Stomach (tissue), 8 donors: ENCODE measurements at regions not wholly inside any gene's neighbourhood (a gene's known extent, or its start where the extent isn't known, plus 50 kb on each side); places are given as distances from the start of the nearest gene placed in this dataset.
A peak's percentile ranks its signal among the peaks of the same experiment; 100 is the strongest.

Experiments used
- DNase-seq, 2 donors: peaks; one replicate each; pipeline versions ENCODE4 v3.0.0 to v3.0.0-alpha.2; 2013 to 2019
- H3K27ac ChIP-seq, 5 donors: fragments of 200-600 bp in 4 of 5; sonication (generic) in 4 of 5; one replicate each; pipeline ENCODE4 v1.5.1; 2013 to 2019; ENCODE audit warnings: mild to moderate bottlenecking in 1 of 5, moderate library complexity in 1 of 5
- H3K27me3 ChIP-seq, 3 donors: fragments of 200-600 bp; sonication (generic); one replicate each; pipeline ENCODE4 v1.5.1; 2017 to 2019; ENCODE audit warnings: mixed run types in 1 of 3
- H3K36me3 ChIP-seq, 4 donors: fragments of 200-600 bp; sonication (generic); 1 replicate in 3 of 4; 2 replicates in 1 of 4; pipeline ENCODE4 v1.5.1; 2016 to 2019
- H3K4me1 ChIP-seq, 4 donors: fragments of 200-600 bp; sonication (generic); one replicate each; pipeline ENCODE4 v1.5.1; 2016 to 2019
- H3K4me3 ChIP-seq, 4 donors: fragments of 200-600 bp; sonication (generic) in 3 of 4; one replicate each; pipeline ENCODE4 v1.5.1; 2016 to 2019; ENCODE audit warnings: mild to moderate bottlenecking in 1 of 4
- H3K9me3 ChIP-seq, 4 donors: fragments of 200-600 bp; sonication (generic); one replicate each; pipeline ENCODE4 v1.5.1; 2016 to 2019
- CTCF ChIP-seq, 7 experiments: fragments of 450-650 bp in 4 of 7; fragments of 200-600 bp in 3 of 7; sonication (generic) in 3 of 7; IDR thresholded peaks; one replicate each; pipeline ENCODE4 v1.5.1; 2016 to 2019; ENCODE audit warnings: antibody characterized with exemption in 7 of 7, control low read depth in 2 of 7, mild to moderate bottlenecking in 1 of 7
- EP300 ChIP-seq: sonication (generic); formaldehyde crosslinking; IDR thresholded peaks from one replicate; pipeline ENCODE4 v1.6.1; 2017; ENCODE audit warnings: antibody characterized with exemption
- POLR2A ChIP-seq, 4 donors: fragments of 450-650 bp; IDR thresholded peaks; one replicate each; pipeline ENCODE4 v1.6.1; 2016; ENCODE audit warnings: antibody characterized with exemption in 4 of 4, control low read depth in 2 of 4, mild to moderate bottlenecking in 1 of 4, moderate library complexity in 1 of 4
- POLR2AphosphoS5 ChIP-seq, 3 donors: sonication (generic); formaldehyde crosslinking; IDR thresholded peaks; one replicate each; pipeline ENCODE4 v1.6.1; 2016; ENCODE audit warnings: antibody characterized with exemption in 3 of 3
- WGBS, 5 donors: extraction: QIAGEN DNeasy Blood & Tissue Kit in 3 of 5; methylation state at CpG; one replicate each; pipeline versions ENCODE4 v1.1.5 to v1.1.7; 2013 to 2018; 5-methylcytosine and 5-hydroxymethylcytosine counted together
- intact Hi-C: fragments of 100-400 bp; cut with DNase I; formaldehyde crosslinking; loops from one replicate; pipeline ENCODE4 v1.15.1; 2023; ENCODE audit warnings: low total_unique reads
- donor health status: healthy with polysubstance abuse.
- donor health status: Bipolar disorder and iron deficiency.
- donor health status: healthy.

- H3K9me3 ChIP-seq, result no peaks in the 10 kb centered on the region
- 55 to 75% (median 66%) methylated on average over 2 of the region's 2 CpGs for WGBS, 5 donors
- no peaks in the 10 kb centered on the region for H3K27me3 ChIP-seq
- peaks cover 0 to 23% (median 10%) of the 10 kb centered on the region in 4 donors for H3K4me1 ChIP-seq
- TF ChIP-seq CTCF (IDR thresholded peaks at IDR 0.05), result no peak
- TF ChIP-seq EP300, result no peak
- no peak for TF ChIP-seq POLR2AphosphoS5 (IDR thresholded peaks at IDR 0.05)
- TF ChIP-seq POLR2A (IDR thresholded peaks at IDR 0.05), result no peak
- no peak for DNase-seq
- no peaks in the 10 kb centered on the region for H3K36me3 ChIP-seq
- no peak overlapping the region for H3K27ac ChIP-seq
- intact Hi-C loops, result no loop called here
- no peak overlapping the region for H3K4me3 ChIP-seq
Measured at GRCh38 chr9:72462340-72462739, 59.1 kb upstream of the TMC1 start.

- WGBS, 5 donors, result 43 to 63% (median 55%) methylated on average over 7 of the region's 7 CpGs
- no peak for TF ChIP-seq POLR2A (IDR thresholded peaks at IDR 0.05)
- no peak for TF ChIP-seq POLR2AphosphoS5 (IDR thresholded peaks at IDR 0.05)
- TF ChIP-seq CTCF (IDR thresholded peaks at IDR 0.05), result no peak
- TF ChIP-seq EP300, result no peak
Measured at GRCh38 chr9:72460342-72461312, 60.8 kb upstream of the TMC1 start.

GRCh38 chr9:72459308-72459707, 62.1 kb upstream of the TMC1 start:
- H3K4me3 ChIP-seq, result no peak overlapping the region
- WGBS, 5 donors, result 82 to 96% (median 88%) methylated on average over 1 of the region's 1 CpG
- intact Hi-C loops, result no loop called here
- H3K27me3 ChIP-seq, result no peaks in the 10 kb centered on the region
- H3K27ac ChIP-seq, result no peak overlapping the region
- peaks cover 0 to 28% (median 14%) of the 10 kb centered on the region in 4 donors for H3K4me1 ChIP-seq
- no peaks in the 10 kb centered on the region for H3K9me3 ChIP-seq
- no peak for DNase-seq
- no peaks in the 10 kb centered on the region for H3K36me3 ChIP-seq
- TF ChIP-seq POLR2A (IDR thresholded peaks at IDR 0.05) (no peak), EP300 (no peak), CTCF (IDR thresholded peaks at IDR 0.05) (no peak), POLR2AphosphoS5 (IDR thresholded peaks at IDR 0.05) (no peak)

More at GRCh38 chr9:72460342-72461312, 60.8 kb upstream of the TMC1 start:
- intact Hi-C loops, result no loop called here
- H3K4me1 ChIP-seq, result peaks cover 0 to 23% (median 11%) of the 10 kb centered on the region in 4 donors
- H3K36me3 ChIP-seq, result no peaks in the 10 kb centered on the region
- H3K27ac ChIP-seq, result peak overlapping the region in 4 of 5 donors; percentile 44 to 48 (median 46)
- no peaks in the 10 kb centered on the region for H3K9me3 ChIP-seq
- no peaks in the 10 kb centered on the region for H3K27me3 ChIP-seq
- peak in 1 of 2 donors; percentile 22 for DNase-seq
- no peak overlapping the region for H3K4me3 ChIP-seq

GRCh38 chr9:72458153-72458552, 63.3 kb upstream of the TMC1 start:
- no peaks in the 10 kb centered on the region for H3K27me3 ChIP-seq
- peaks cover 0 to 29% (median 14%) of the 10 kb centered on the region in 4 donors for H3K4me1 ChIP-seq
- H3K27ac ChIP-seq, result no peak overlapping the region
- H3K9me3 ChIP-seq, result no peaks in the 10 kb centered on the region
- intact Hi-C loops, result no loop called here
- no peak overlapping the region for H3K4me3 ChIP-seq
- H3K36me3 ChIP-seq, result no peaks in the 10 kb centered on the region
- no peak for DNase-seq
- no peak for TF ChIP-seq CTCF (IDR thresholded peaks at IDR 0.05)
- no peak for TF ChIP-seq POLR2A (IDR thresholded peaks at IDR 0.05)
- no peak for TF ChIP-seq POLR2AphosphoS5 (IDR thresholded peaks at IDR 0.05)
- no peak for TF ChIP-seq EP300
